A549 (cell line): ENCODE measurements at regions not wholly inside any gene's neighbourhood (a gene's known extent, or its start where the extent isn't known, plus 50 kb on each side); places are given as distances from the start of the nearest gene placed in this dataset.
A peak's percentile ranks its signal among the peaks of the same experiment; 100 is the strongest.

ENCODE experiments used
- ATAC-seq, 2 experiments: fragments of 200-7000 bp in 1 of 2; fragments of >200 bp in 1 of 2; cut with Nextera tagmentation in 1 of 2; cut with Tn5 transposase in 1 of 2; 3 replicates each; pipeline versions ENCODE4 v1.8.0 to v1.9.1; 2018 to 2020; ENCODE audit warnings: mild to moderate bottlenecking in 1 of 2, moderate library complexity in 1 of 2
- CTCF ChIA-PET: fragments of 300-600 bp; sonication (Branson Sonifier 250); formaldehyde crosslinking; extraction: SDS; loops from one replicate; lab custom pipeline; 2021; ENCODE audit warnings: antibody characterized with exemption, inconsistent platforms; lab: Yijun Ruan, JAX
- POLR2A ChIA-PET: fragments of 350-600 bp; formaldehyde crosslinking; extraction: SDS; loops from one replicate; lab custom pipeline; 2021; ENCODE audit warnings: antibody characterized with exemption, inconsistent platforms; lab: Yijun Ruan, JAX
- DNase-seq, 2 experiments: peaks; one replicate each; pipeline versions ENCODE4 v3.0.0 to v3.0.0-alpha.2; 2011 to 2016; ENCODE audit warnings: low read depth in 1 of 2, low spot score in 1 of 2
- FAIRE-seq: peaks from 2 replicates; lab custom pipeline; 2011; peaks lifted over from hg19 to GRCh38; lab: Jason Lieb, UNC
- H3K27ac ChIP-seq, 2 experiments: fragments of >200 bp; sonication (Bioruptor Twin); formaldehyde crosslinking; 3 replicates each; pipeline ENCODE4 v1.5.1; 2016 to 2017
- H3K4me1 ChIP-seq: fragments of >200 bp; sonication (Bioruptor Twin); formaldehyde crosslinking; 3 replicates; pipeline ENCODE4 v1.6.1; 2016
- H3K4me2 ChIP-seq: fragments of >200 bp; sonication (Bioruptor Twin); formaldehyde crosslinking; 3 replicates; pipeline ENCODE4 v1.6.1; 2016
- H3K4me3 ChIP-seq: fragments of >200 bp; sonication (Bioruptor Twin); formaldehyde crosslinking; 3 replicates; pipeline ENCODE4 v1.5.1; 2016
- H3K9me3 ChIP-seq: fragments of >200 bp; sonication (Bioruptor Twin); formaldehyde crosslinking; 3 replicates; pipeline ENCODE4 v1.6.1; 2016
- CBX2 ChIP-seq: fragments of 200-600 bp; sonication (generic); IDR thresholded peaks from 2 replicates; pipeline ENCODE4 v1.6.1; 2016; ENCODE audit warnings: low read depth, mild to moderate bottlenecking, borderline replicate concordance
- CEBPB ChIP-seq, 2 experiments: fragments of >200 bp in 1 of 2; sonication (Bioruptor Twin) in 1 of 2; formaldehyde crosslinking in 1 of 2; IDR thresholded peaks; 2 replicates each; pipeline ENCODE4 v1.6.1; 2012 to 2016
- EHMT2 ChIP-seq: fragments of 200-600 bp; sonication (generic); IDR thresholded peaks from 2 replicates; pipeline ENCODE4 v1.6.1; 2016; ENCODE audit warnings: antibody characterized with exemption, low read depth, mild to moderate bottlenecking, moderate library complexity
- FOXS1 ChIP-seq: fragments of 250-450 bp; sonication (Bioruptor Pico); IDR thresholded peaks from 2 replicates; pipeline ENCODE4 v1.5.0; 2020; ENCODE audit warnings: mild to moderate bottlenecking, moderate library complexity
- HDAC2 ChIP-seq: fragments of 200-600 bp; sonication (generic); IDR thresholded peaks from 2 replicates; pipeline ENCODE4 v1.6.1; 2016
- HEYL ChIP-seq: fragments of 250-450 bp; sonication (Bioruptor Pico); IDR thresholded peaks from 2 replicates; pipeline ENCODE4 v1.8.0; 2021; ENCODE audit warnings: mild to moderate bottlenecking, moderate library complexity
- HOXA7 ChIP-seq: fragments of 250-450 bp; sonication (Bioruptor Pico); IDR thresholded peaks from 2 replicates; pipeline ENCODE4 v1.5.0; 2020; ENCODE audit warnings: mild to moderate bottlenecking, moderate library complexity
- HOXB5 ChIP-seq: fragments of 250-450 bp; sonication (Bioruptor Pico); IDR thresholded peaks from 2 replicates; pipeline ENCODE4 v1.5.0; 2020; ENCODE audit warnings: mild to moderate bottlenecking, moderate library complexity
- JUNB ChIP-seq: fragments of >200 bp; sonication (Bioruptor Twin); formaldehyde crosslinking; IDR thresholded peaks from 2 replicates; pipeline ENCODE4 v1.6.1; 2016
- KDM1A ChIP-seq: fragments of 200-600 bp; sonication (generic); IDR thresholded peaks from 2 replicates; pipeline ENCODE4 v1.6.1; 2016; ENCODE audit warnings: low read depth, mild to moderate bottlenecking
- MAFK ChIP-seq: fragments of 450-650 bp; IDR thresholded peaks from 2 replicates; pipeline ENCODE4 v1.6.1; 2014; ENCODE audit not compliant: partially characterized antibody
- MAZ ChIP-seq: fragments of 150-350 bp; IDR thresholded peaks from 2 replicates; pipeline ENCODE4 v1.6.1; 2014; ENCODE audit warnings: antibody characterized with exemption, low read depth, low read length, borderline replicate concordance
- PHF8 ChIP-seq: fragments of 200-600 bp; sonication (generic); IDR thresholded peaks from 2 replicates; pipeline ENCODE4 v1.6.1; 2016; ENCODE audit warnings: low read depth, mild to moderate bottlenecking, antibody characterized with exemption, moderate library complexity, borderline replicate concordance
- RAD21 ChIP-seq, 2 experiments: fragments of >200 bp in 1 of 2; sonication (Bioruptor Twin) in 1 of 2; formaldehyde crosslinking in 1 of 2; IDR thresholded peaks in 1 of 2; conservative IDR thresholded peaks in 1 of 2; 2 replicates in 1 of 2; 3 replicates in 1 of 2; pipeline ENCODE4 v1.6.1; 2012 to 2018; ENCODE audit warnings: inconsistent platforms in 1 of 2
- RARB ChIP-seq: fragments of 250-450 bp; sonication (Bioruptor Pico); IDR thresholded peaks from 2 replicates; pipeline ENCODE4 v1.8.0; 2021; ENCODE audit warnings: mild to moderate bottlenecking, moderate library complexity
- RFX5 ChIP-seq: fragments of 450-650 bp; IDR thresholded peaks from 2 replicates; pipeline ENCODE4 v1.7.1; 2014; ENCODE audit warnings: antibody characterized with exemption, mild to moderate bottlenecking, moderate library complexity
- RNF2 ChIP-seq: fragments of 200-600 bp; sonication (generic); IDR thresholded peaks from 2 replicates; pipeline ENCODE4 v1.6.1; 2016; ENCODE audit warnings: low read depth, mild to moderate bottlenecking, antibody characterized with exemption, moderate library complexity, borderline replicate concordance
- SREBF2 ChIP-seq: fragments of 450-650 bp; IDR thresholded peaks from 2 replicates; pipeline ENCODE4 v1.6.1; 2014; ENCODE audit warnings: mild to moderate bottlenecking, moderate library complexity
- TFCP2L1 ChIP-seq: fragments of 250-450 bp; sonication (Bioruptor Pico); IDR thresholded peaks from 2 replicates; pipeline ENCODE4 v1.5.0; 2021; ENCODE audit warnings: mild to moderate bottlenecking
- ZFP36 ChIP-seq: fragments of 450-650 bp; IDR thresholded peaks from 2 replicates; pipeline ENCODE4 v1.6.1; 2014; ENCODE audit warnings: borderline replicate concordance; ENCODE audit not compliant: partially characterized antibody
- WGBS: methylation state at CpG from one replicate; pipeline ENCODE4 v1.1.6; 2017; ENCODE audit errors: missing lambda C conversion rate; 5-methylcytosine and 5-hydroxymethylcytosine counted together
- TF ChIP-seq, protein P1 (sequence below): fragments of >200 bp; sonication (Bioruptor Twin); formaldehyde crosslinking; IDR thresholded peaks from 3 replicates; pipeline ENCODE4 v1.5.1; 2016
- TF ChIP-seq, protein P2 (sequence below): fragments of 250-450 bp; sonication (Bioruptor Pico); IDR thresholded peaks from 2 replicates; pipeline ENCODE4 v1.5.0; 2020; ENCODE audit warnings: low read depth, mild to moderate bottlenecking, moderate library complexity

DNA sequence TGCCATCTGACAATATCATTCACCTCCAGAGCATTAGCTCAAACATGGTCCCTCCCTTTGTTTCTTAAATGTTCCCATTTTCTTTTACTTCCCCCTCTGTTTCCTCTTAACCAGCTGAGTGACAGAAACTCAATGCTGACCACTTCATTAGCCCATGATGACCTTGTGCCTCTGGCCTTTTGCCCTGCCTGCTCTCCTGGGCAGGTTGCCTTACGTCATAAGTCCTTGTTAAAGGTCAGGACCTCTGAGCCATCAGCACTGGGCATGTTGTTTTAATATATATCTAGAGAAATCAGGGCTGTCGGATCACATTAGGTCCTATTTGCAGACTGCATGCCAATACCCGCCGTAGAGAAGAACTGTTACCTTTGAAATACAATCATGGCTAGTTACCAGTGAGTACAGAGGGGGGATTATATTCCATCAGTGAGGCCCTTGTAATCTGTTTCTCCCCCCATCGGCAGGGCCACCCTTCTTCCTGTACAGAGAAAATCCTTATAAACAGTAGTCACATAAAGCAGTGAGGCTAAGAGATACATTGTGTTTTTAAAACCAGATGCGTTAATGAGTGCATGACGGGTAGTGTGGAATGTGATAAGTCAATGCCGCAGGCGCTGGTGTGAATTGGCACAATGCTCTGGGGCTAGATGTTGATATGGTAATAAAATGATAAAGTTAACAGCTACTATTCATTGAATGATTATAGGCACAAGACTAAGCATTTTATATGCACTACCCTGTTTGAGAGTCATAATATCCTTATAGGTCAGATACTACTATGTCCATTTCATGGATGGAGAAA, 94.3 kb upstream of the ZFHX3 start (continued):
- no peak for TF ChIP-seq SREBF2
- no peak for TF ChIP-seq HEYL (CRISPR knock-in tag)
- TF ChIP-seq TFCP2L1 (CRISPR knock-in tag): no peak
- TF ChIP-seq RFX5: no peak
- TF ChIP-seq JUNB: no peak
- no peak for TF ChIP-seq RARB (CRISPR knock-in tag)
- TF ChIP-seq, protein P1, sequence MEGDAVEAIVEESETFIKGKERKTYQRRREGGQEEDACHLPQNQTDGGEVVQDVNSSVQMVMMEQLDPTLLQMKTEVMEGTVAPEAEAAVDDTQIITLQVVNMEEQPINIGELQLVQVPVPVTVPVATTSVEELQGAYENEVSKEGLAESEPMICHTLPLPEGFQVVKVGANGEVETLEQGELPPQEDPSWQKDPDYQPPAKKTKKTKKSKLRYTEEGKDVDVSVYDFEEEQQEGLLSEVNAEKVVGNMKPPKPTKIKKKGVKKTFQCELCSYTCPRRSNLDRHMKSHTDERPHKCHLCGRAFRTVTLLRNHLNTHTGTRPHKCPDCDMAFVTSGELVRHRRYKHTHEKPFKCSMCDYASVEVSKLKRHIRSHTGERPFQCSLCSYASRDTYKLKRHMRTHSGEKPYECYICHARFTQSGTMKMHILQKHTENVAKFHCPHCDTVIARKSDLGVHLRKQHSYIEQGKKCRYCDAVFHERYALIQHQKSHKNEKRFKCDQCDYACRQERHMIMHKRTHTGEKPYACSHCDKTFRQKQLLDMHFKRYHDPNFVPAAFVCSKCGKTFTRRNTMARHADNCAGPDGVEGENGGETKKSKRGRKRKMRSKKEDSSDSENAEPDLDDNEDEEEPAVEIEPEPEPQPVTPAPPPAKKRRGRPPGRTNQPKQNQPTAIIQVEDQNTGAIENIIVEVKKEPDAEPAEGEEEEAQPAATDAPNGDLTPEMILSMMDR: no peak

DNA sequence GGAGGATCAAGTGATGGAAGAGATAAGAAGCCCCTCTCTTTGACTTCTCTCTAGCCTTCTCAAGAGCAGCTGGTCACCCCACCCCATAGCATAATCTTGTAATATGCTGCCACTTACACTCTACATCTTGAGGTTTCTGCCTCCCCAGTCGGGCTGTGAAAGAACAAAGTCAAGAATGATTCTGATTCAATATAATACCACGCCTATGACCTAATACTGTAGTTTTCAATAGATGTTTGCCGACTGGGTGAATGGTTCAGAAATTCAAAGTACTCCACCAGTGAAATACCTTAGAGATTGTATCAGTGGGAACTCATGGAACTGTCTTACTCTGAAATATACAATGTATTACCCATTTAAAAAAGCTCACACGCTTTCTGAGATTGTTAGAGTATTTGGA, 93.0 kb upstream of the ZFHX3 start:
- Histone ChIP-seq H3K4me1 (no peaks in the 10 kb centered on the region; the same call in 2 of the 3 replicates), H3K27ac (no peak overlapping the region), H3K4me2 (no peak overlapping the region), H3K9me3 (no peaks in the 10 kb centered on the region), H3K4me3 (no peak overlapping the region)
- CTCF ChIA-PET: interaction anchor here (1.3 kb wide), 1 partner anchor 11 kb away, joined by 3 read pairs; no protein-coding TSS in a partner anchor
- DNase-seq: peak in 1 of 2 experiments; percentile 14
- 45% methylated on average over 4 of the region's 4 CpGs for WGBS
- TF ChIP-seq HEYL (CRISPR knock-in tag): no peak
- no peak for TF ChIP-seq KDM1A
- TF ChIP-seq RNF2: no peak
- TF ChIP-seq CBX2: no peak
- TF ChIP-seq MAFK: no peak
- TF ChIP-seq MAZ: no peak
- no peak for TF ChIP-seq HDAC2
- no peak for TF ChIP-seq RAD21 (conservative IDR thresholded peaks at IDR 0.05 in 1 of 2, IDR thresholded peaks at IDR 0.05 in 1 of 2)
- no peak for TF ChIP-seq CEBPB (IDR thresholded peaks at IDR 0.05)
- TF ChIP-seq HOXA7 (CRISPR knock-in tag): no peak
- no peak for TF ChIP-seq PHF8
- TF ChIP-seq, protein P2, sequence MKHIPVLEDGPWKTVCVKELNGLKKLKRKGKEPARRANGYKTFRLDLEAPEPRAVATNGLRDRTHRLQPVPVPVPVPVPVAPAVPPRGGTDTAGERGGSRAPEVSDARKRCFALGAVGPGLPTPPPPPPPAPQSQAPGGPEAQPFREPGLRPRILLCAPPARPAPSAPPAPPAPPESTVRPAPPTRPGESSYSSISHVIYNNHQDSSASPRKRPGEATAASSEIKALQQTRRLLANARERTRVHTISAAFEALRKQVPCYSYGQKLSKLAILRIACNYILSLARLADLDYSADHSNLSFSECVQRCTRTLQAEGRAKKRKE (CRISPR knock-in tag): no peak
- TF ChIP-seq HOXB5 (CRISPR knock-in tag): no peak
- no peak for TF ChIP-seq FOXS1 (CRISPR knock-in tag)
- no peak for TF ChIP-seq EHMT2
- no peak for TF ChIP-seq RFX5
- TF ChIP-seq ZFP36: no peak
- FAIRE-seq: no peak
- no peak; a peak in 1 of 6 replicates for ATAC-seq
- POLR2A ChIA-PET: no interaction called here
